ENCODE measurements at regions not wholly inside any gene's neighbourhood (a gene's known extent, or its start where the extent isn't known, plus 50 kb on each side); places are given as distances from the start of the nearest gene placed in this dataset.

DNA sequence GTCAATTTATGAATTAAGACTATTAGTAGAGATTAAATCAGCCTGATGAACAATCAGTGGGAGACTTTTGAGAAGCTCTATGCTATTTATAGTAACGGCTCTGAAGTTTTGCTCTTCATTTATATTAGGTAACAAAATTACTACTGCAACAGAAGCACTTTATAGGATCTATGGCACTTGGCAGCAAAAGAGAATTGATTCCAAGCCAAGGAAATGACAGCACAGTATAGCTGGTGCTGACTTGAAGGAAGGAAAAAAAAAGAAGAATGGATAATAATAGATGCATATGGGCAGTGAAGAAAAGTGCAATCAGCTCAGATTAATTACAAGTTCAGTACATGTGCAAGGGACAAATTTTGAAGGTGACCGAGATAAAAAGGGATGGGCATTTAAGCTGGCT, 228.2 kb upstream of the PPFIA2 start:
- no peaks in the 10 kb centered on the region for H3K79me2 ChIP-seq (ENCODE audit: low read length)
- no peak overlapping the region for H3K4me3 ChIP-seq (ENCODE audit: low read length)
- H3K27ac ChIP-seq (ENCODE audit: low read length): no peak overlapping the region
- H3K4me1 ChIP-seq (ENCODE audit: low read length): peaks cover 6% of the 10 kb centered on the region; the same call in 1 of the 2 replicates
- TF ChIP-seq EZH2phosphoT487 (IDR thresholded peaks at IDR 0.05; ENCODE audit: low read depth): no peak
- TF ChIP-seq, protein P1, sequence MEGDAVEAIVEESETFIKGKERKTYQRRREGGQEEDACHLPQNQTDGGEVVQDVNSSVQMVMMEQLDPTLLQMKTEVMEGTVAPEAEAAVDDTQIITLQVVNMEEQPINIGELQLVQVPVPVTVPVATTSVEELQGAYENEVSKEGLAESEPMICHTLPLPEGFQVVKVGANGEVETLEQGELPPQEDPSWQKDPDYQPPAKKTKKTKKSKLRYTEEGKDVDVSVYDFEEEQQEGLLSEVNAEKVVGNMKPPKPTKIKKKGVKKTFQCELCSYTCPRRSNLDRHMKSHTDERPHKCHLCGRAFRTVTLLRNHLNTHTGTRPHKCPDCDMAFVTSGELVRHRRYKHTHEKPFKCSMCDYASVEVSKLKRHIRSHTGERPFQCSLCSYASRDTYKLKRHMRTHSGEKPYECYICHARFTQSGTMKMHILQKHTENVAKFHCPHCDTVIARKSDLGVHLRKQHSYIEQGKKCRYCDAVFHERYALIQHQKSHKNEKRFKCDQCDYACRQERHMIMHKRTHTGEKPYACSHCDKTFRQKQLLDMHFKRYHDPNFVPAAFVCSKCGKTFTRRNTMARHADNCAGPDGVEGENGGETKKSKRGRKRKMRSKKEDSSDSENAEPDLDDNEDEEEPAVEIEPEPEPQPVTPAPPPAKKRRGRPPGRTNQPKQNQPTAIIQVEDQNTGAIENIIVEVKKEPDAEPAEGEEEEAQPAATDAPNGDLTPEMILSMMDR (IDR thresholded peaks at IDR 0.05; ENCODE audit: low read depth, low read length): no peak
- no peaks in the 10 kb centered on the region for H3K9me3 ChIP-seq (ENCODE audit: insufficient read depth, low read length)
- no peaks in the 10 kb centered on the region for H3K36me3 ChIP-seq (replicated peaks; ENCODE audit: low read depth, low read length)
- no peak overlapping the region for H2AFZ ChIP-seq (ENCODE audit: low read depth, low read length)
- no peak overlapping the region for H3K9ac ChIP-seq (ENCODE audit: low read length)
- H3K4me2 ChIP-seq (ENCODE audit: low read length): no peak overlapping the region
- no peaks in the 10 kb centered on the region for H4K20me1 ChIP-seq (ENCODE audit: insufficient read depth, low read length)
- no peaks in the 10 kb centered on the region for H3K27me3 ChIP-seq (ENCODE audit: low read depth, low read length)

DNA sequence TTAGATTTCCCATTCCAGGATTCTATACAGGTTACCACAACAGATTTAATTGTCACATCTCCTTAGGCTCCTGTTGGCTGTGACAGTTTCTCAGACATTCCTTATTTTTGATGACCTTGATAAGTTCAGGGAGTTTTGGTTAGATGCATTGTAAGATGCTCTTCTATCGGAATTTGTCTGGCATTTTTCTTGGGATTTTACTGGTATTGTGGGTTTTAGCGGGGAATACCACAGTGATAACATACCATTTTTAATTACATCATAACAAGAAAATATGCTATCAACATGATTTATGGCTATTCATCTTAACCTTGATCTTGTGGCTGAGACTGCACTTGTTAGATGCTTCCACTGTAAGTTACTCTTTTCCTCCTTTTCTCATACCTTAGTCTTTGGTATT, 217.5 kb upstream of the PPFIA2 start:
- H3K9ac ChIP-seq (ENCODE audit: low read length): no peak overlapping the region
- no peak overlapping the region for H3K27ac ChIP-seq (ENCODE audit: low read length)

DNA sequence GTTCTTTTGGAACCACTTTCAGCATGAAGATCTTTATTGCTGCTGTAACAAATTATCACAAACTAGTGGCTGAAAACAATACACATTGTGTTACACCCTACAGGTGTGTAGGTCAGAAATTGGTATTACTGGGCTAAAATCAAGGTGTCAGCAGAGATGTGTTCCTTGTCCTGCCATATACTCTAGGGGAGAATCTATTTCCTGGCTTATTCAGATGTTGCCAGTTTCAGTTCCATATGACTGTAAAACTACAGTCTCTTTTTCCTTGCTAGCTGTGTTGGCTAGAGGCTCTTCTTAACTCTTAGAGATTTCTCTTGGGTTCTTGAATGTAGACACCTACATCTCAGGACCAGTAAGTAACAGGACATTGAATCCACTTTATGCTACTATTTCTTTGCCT, 215.6 kb upstream of the PPFIA2 start:
- no peak for TF ChIP-seq EZH2phosphoT487 (IDR thresholded peaks at IDR 0.05; ENCODE audit: low read depth)
- TF ChIP-seq, protein P1 (IDR thresholded peaks at IDR 0.05; ENCODE audit: low read depth, low read length): no peak
- Histone ChIP-seq H3K36me3 (replicated peaks; ENCODE audit: low read depth, low read length) (no peaks in the 10 kb centered on the region), H3K27ac (ENCODE audit: low read length) (no peak overlapping the region), H3K4me3 (ENCODE audit: low read length) (no peak overlapping the region), H3K4me1 (ENCODE audit: low read length) (peaks cover 6% of the 10 kb centered on the region), H3K9ac (ENCODE audit: low read length) (no peak overlapping the region), H3K27me3 (ENCODE audit: low read depth, low read length) (no peaks in the 10 kb centered on the region), H2AFZ (ENCODE audit: low read depth, low read length) (no peak overlapping the region), H3K9me3 (ENCODE audit: insufficient read depth, low read length) (no peaks in the 10 kb centered on the region), H3K79me2 (ENCODE audit: low read length) (no peaks in the 10 kb centered on the region), H3K4me2 (ENCODE audit: low read length) (no peak overlapping the region), H4K20me1 (ENCODE audit: insufficient read depth, low read length) (no peaks in the 10 kb centered on the region)

More for the DNA sequence above, 217.5 kb upstream of the PPFIA2 start:
- Histone ChIP-seq H3K79me2 (ENCODE audit: low read length) (no peaks in the 10 kb centered on the region), H3K4me3 (ENCODE audit: low read length) (no peak overlapping the region), H2AFZ (ENCODE audit: low read depth, low read length) (no peak overlapping the region), H3K36me3 (replicated peaks; ENCODE audit: low read depth, low read length) (no peaks in the 10 kb centered on the region), H3K9me3 (ENCODE audit: insufficient read depth, low read length) (no peaks in the 10 kb centered on the region), H3K27me3 (ENCODE audit: low read depth, low read length) (no peaks in the 10 kb centered on the region), H3K4me2 (ENCODE audit: low read length) (no peak overlapping the region), H4K20me1 (ENCODE audit: insufficient read depth, low read length) (no peaks in the 10 kb centered on the region), H3K4me1 (ENCODE audit: low read length) (peaks cover 6% of the 10 kb centered on the region)
- TF ChIP-seq, protein P1 (IDR thresholded peaks at IDR 0.05; ENCODE audit: low read depth, low read length): no peak
- no peak for TF ChIP-seq EZH2phosphoT487 (IDR thresholded peaks at IDR 0.05; ENCODE audit: low read depth)

DNA sequence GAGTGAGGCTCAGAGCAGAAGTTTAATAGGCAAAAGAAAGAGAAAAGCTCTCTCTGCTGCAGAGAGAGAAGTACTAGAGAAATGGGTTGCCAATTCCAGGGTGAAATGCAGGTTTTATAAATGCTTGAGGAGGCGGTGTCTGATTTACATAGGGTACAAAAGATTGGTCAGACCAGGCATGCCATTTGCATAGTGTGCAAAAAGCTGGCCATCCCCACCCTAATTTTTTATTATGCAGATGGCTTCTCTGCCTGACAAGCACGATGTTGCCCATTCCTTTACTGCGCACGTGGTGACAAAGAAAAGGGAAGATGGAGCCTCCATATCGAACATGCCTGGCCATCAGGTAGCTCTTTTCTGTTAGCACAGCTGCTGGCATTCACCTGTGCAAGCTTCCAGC, 209.3 kb upstream of the PPFIA2 start:
- Histone ChIP-seq H3K27me3 (ENCODE audit: low read depth, low read length) (no peaks in the 10 kb centered on the region), H3K79me2 (ENCODE audit: low read length) (no peaks in the 10 kb centered on the region), H3K27ac (ENCODE audit: low read length) (no peak overlapping the region), H3K4me2 (ENCODE audit: low read length) (no peak overlapping the region), H3K36me3 (replicated peaks; ENCODE audit: low read depth, low read length) (no peaks in the 10 kb centered on the region), H4K20me1 (ENCODE audit: insufficient read depth, low read length) (no peaks in the 10 kb centered on the region), H3K9me3 (ENCODE audit: insufficient read depth, low read length) (no peaks in the 10 kb centered on the region), H3K4me3 (ENCODE audit: low read length) (no peak overlapping the region), H3K9ac (ENCODE audit: low read length) (no peak overlapping the region), H2AFZ (ENCODE audit: low read depth, low read length) (no peak overlapping the region), H3K4me1 (ENCODE audit: low read length) (no peaks in the 10 kb centered on the region)
- TF ChIP-seq, protein P1 (IDR thresholded peaks at IDR 0.05; ENCODE audit: low read depth, low read length): no peak
- no peak for TF ChIP-seq EZH2phosphoT487 (IDR thresholded peaks at IDR 0.05; ENCODE audit: low read depth)
